GM21360 (cell line): ENCODE measurements at regions not wholly inside any gene's neighbourhood (a gene's known extent, or its start where the extent isn't known, plus 50 kb on each side); places are given as distances from the start of the nearest gene placed in this dataset.
"Not testable (repeated sequence)": the region's sequence is repeated elsewhere in the genome, so short reads cannot be mapped to it uniquely, and the experiment has no call there.

ENCODE experiments used
- ATAC-seq: cut with Tn5 transposase; IDR thresholded peaks from one replicate; pipeline ENCODE4 v1.9.1; 2021; ENCODE audit warnings: mild to moderate bottlenecking, moderate library complexity; ENCODE audit not compliant: unreplicated experiment

GRCh38 chr1:170789063-170789462 lies 125.1 kb downstream of the PRRX1 start:
- ATAC-seq = peak; percentile 65

GRCh38 chr1:170790175-170790574 lies 126.2 kb downstream of the PRRX1 start:
- no peak for ATAC-seq

GRCh38 chr1:170790651-170791071 lies 126.7 kb downstream of the PRRX1 start:
- ATAC-seq = no peak

- no peak for ATAC-seq
These were observed 128.0 kb downstream of the PRRX1 start for GRCh38 chr1:170791941-170792340.

GRCh38 chr1:170800265-170800664 lies 135.1 kb upstream of the MROH9 start:
- no peak for ATAC-seq

- no peak for ATAC-seq
These were observed 134.5 kb upstream of the MROH9 start for GRCh38 chr1:170800812-170801211.

- ATAC-seq = no peak
These were observed 131.6 kb upstream of the MROH9 start for GRCh38 chr1:170803711-170804110.

GRCh38 chr1:170804419-170804818 lies 130.9 kb upstream of the MROH9 start:
- no peak for ATAC-seq

- ATAC-seq = no peak
These were observed 130.5 kb upstream of the MROH9 start for GRCh38 chr1:170804879-170805278.

GRCh38 chr1:170806961-170807360 lies 128.4 kb upstream of the MROH9 start:
- ATAC-seq = no peak

GRCh38 chr1:170807432-170807831 lies 127.9 kb upstream of the MROH9 start:
- ATAC-seq = no peak

GRCh38 chr1:170808216-170808885 lies 127.0 kb upstream of the MROH9 start:
- ATAC-seq = no peak

GRCh38 chr1:170811013-170811412 lies 124.3 kb upstream of the MROH9 start:
- ATAC-seq = not testable (repeated sequence)

GRCh38 chr1:170819781-170820180 lies 115.6 kb upstream of the MROH9 start:
- no peak for ATAC-seq

- ATAC-seq = no peak
These were observed 112.2 kb upstream of the MROH9 start for GRCh38 chr1:170823120-170823519.

- ATAC-seq = no peak
These were observed 104.1 kb upstream of the MROH9 start for GRCh38 chr1:170831276-170831675.

GRCh38 chr1:170836141-170836540 lies 99.2 kb upstream of the MROH9 start:
- ATAC-seq = no peak

GRCh38 chr1:170840371-170840770 lies 95.0 kb upstream of the MROH9 start:
- ATAC-seq = no peak

GRCh38 chr1:170853302-170853701 lies 82.0 kb upstream of the MROH9 start:
- ATAC-seq = no peak

GRCh38 chr1:170853867-170854266 lies 81.5 kb upstream of the MROH9 start:
- no peak for ATAC-seq

- ATAC-seq = no peak
These were observed 80.7 kb upstream of the MROH9 start for GRCh38 chr1:170854677-170855076.

GRCh38 chr1:170856455-170856854 lies 78.9 kb upstream of the MROH9 start:
- no peak for ATAC-seq

GRCh38 chr1:170857955-170858354 lies 77.4 kb upstream of the MROH9 start:
- no peak for ATAC-seq
